ENCODE measurements at regions not wholly inside any gene's neighbourhood (a gene's known extent, or its start where the extent isn't known, plus 50 kb on each side); places are given as distances from the start of the nearest gene placed in this dataset.

DNA sequence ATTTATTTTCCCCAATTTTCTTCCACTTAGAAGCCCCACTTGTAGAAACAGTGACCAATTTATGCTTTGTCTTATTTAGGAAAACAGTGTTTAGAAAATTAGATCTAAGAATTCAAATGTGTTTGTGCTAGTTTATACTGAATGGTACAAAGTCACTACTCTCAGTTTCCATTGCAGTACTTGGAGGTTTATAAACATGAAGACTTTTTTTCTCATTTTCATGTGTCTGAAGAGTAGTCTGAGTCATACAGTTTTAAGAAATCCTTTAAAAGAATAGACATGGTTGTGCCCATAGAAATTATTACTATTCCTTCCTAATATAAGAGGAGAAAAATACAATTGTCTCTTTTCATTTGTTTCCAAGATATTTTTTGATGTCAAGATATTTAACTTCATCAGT is 458.7 kb downstream of the NAF1 start:
- TF ChIP-seq, protein P1, sequence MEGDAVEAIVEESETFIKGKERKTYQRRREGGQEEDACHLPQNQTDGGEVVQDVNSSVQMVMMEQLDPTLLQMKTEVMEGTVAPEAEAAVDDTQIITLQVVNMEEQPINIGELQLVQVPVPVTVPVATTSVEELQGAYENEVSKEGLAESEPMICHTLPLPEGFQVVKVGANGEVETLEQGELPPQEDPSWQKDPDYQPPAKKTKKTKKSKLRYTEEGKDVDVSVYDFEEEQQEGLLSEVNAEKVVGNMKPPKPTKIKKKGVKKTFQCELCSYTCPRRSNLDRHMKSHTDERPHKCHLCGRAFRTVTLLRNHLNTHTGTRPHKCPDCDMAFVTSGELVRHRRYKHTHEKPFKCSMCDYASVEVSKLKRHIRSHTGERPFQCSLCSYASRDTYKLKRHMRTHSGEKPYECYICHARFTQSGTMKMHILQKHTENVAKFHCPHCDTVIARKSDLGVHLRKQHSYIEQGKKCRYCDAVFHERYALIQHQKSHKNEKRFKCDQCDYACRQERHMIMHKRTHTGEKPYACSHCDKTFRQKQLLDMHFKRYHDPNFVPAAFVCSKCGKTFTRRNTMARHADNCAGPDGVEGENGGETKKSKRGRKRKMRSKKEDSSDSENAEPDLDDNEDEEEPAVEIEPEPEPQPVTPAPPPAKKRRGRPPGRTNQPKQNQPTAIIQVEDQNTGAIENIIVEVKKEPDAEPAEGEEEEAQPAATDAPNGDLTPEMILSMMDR (conservative IDR thresholded peaks at IDR 0.05; ENCODE audit: low read length) = no peak
- no peak for TF ChIP-seq EZH2phosphoT487 (IDR thresholded peaks at IDR 0.05; ENCODE audit: borderline replicate concordance)

Data from Loucy (cell line).